Endodermal cell (in vitro differentiated cells): ENCODE measurements at regions not wholly inside any gene's neighbourhood (a gene's known extent, or its start where the extent isn't known, plus 50 kb on each side); places are given as distances from the start of the nearest gene placed in this dataset.

Source experiments
- DNase-seq: peaks from one replicate; pipeline ENCODE4 v3.0.0-alpha.2; 2017
- H3K27ac ChIP-seq: 2 replicates; pipeline ENCODE4 v1.5.1; 2013; ENCODE audit warnings: mild to moderate bottlenecking, low read depth, low read length, moderate library complexity
- H3K27me3 ChIP-seq: 2 replicates; pipeline ENCODE4 v1.6.1; 2013; ENCODE audit warnings: mild to moderate bottlenecking, low read length, moderate library complexity; ENCODE audit not compliant: insufficient read depth, control insufficient read depth, poor library complexity, severe bottlenecking
- H3K36me3 ChIP-seq: 2 replicates; pipeline ENCODE4 v1.7.0; 2013; ENCODE audit warnings: mild to moderate bottlenecking, low read length, moderate library complexity; ENCODE audit not compliant: control insufficient read depth, insufficient read depth
- H3K4me1 ChIP-seq: one replicate; pipeline ENCODE4 v1.7.0; 2013; ENCODE audit warnings: low read length; ENCODE audit not compliant: control insufficient read depth, insufficient read depth
- H3K4me3 ChIP-seq: 2 replicates; pipeline ENCODE4 v1.5.1; 2013; ENCODE audit warnings: mild to moderate bottlenecking, low read length, moderate library complexity
- H3K9ac ChIP-seq: 2 replicates; pipeline ENCODE4 v1.6.1; 2013; ENCODE audit warnings: mild to moderate bottlenecking, low read length, moderate library complexity; ENCODE audit not compliant: poor library complexity, severe bottlenecking; ENCODE audit errors: extremely low read depth
- H3K9me3 ChIP-seq: 2 replicates; pipeline ENCODE4 v1.6.1; 2013; ENCODE audit warnings: mild to moderate bottlenecking, low read length, moderate library complexity; ENCODE audit not compliant: control insufficient read depth
- H3K27ac Mint-ChIP-seq: 2 replicates; pipeline ENCODE4 v1.8.0; 2020; ENCODE audit warnings: mixed read lengths
- H3K27me3 Mint-ChIP-seq: 2 replicates; pipeline ENCODE4 v1.8.0; 2021; ENCODE audit warnings: mild to moderate bottlenecking, mixed read lengths; ENCODE audit not compliant: insufficient read depth
- H3K36me3 Mint-ChIP-seq: 2 replicates; pipeline ENCODE4 v1.8.0; 2020; ENCODE audit warnings: low read depth, mixed read lengths
- H3K4me1 Mint-ChIP-seq: 2 replicates; pipeline ENCODE4 v1.8.0; 2020; ENCODE audit warnings: mixed read lengths
- H3K4me3 Mint-ChIP-seq: 2 replicates; pipeline ENCODE4 v1.8.0; 2020; ENCODE audit warnings: mild to moderate bottlenecking, moderate library complexity, mixed read lengths
- H3K9me3 Mint-ChIP-seq: 2 replicates; pipeline ENCODE4 v1.8.0; 2020; ENCODE audit warnings: mild to moderate bottlenecking, mixed read lengths
- WGBS, 2 experiments: methylation state at CpG; one replicate each; pipeline versions ENCODE4 v1.1.5 to v1.1.7; 2013; ENCODE audit warnings: missing lambda C conversion rate in 2 of 2, mixed read lengths in 1 of 2; ENCODE audit not compliant: insufficient coverage in 1 of 2, insufficient read length in 1 of 2; 5-methylcytosine and 5-hydroxymethylcytosine counted together
- TF ChIP-seq, protein P1 (sequence below): fragments of 200-600 bp; sonication (generic); conservative IDR thresholded peaks from 2 replicates; pipeline ENCODE4 v1.5.0; 2021; ENCODE audit warnings: antibody characterized with exemption, mild to moderate bottlenecking

GRCh38 chr5:27216367-27216950 is 178.1 kb upstream of the CDH9 start:
- Histone ChIP-seq H3K36me3 (no peaks in the 10 kb centered on the region), H3K4me3 (no peak overlapping the region), H3K9ac (no peak overlapping the region), H3K27me3 (no peaks in the 10 kb centered on the region), H3K9me3 (no peaks in the 10 kb centered on the region), H3K27ac (no peak overlapping the region), H3K4me1 (no peaks in the 10 kb centered on the region)
- Mint-ChIP-seq H3K27ac (no peak overlapping the region), H3K36me3 (no peaks in the 10 kb centered on the region), H3K27me3 (no peaks in the 10 kb centered on the region), H3K4me3 (no peak overlapping the region), H3K9me3 (no peaks in the 10 kb centered on the region), H3K4me1 (no peaks in the 10 kb centered on the region)
- DNase-seq = no peak
- 93 to 100% methylated on average over 3 of the region's 3 CpGs for WGBS, 2 experiments
- TF ChIP-seq, protein P1, sequence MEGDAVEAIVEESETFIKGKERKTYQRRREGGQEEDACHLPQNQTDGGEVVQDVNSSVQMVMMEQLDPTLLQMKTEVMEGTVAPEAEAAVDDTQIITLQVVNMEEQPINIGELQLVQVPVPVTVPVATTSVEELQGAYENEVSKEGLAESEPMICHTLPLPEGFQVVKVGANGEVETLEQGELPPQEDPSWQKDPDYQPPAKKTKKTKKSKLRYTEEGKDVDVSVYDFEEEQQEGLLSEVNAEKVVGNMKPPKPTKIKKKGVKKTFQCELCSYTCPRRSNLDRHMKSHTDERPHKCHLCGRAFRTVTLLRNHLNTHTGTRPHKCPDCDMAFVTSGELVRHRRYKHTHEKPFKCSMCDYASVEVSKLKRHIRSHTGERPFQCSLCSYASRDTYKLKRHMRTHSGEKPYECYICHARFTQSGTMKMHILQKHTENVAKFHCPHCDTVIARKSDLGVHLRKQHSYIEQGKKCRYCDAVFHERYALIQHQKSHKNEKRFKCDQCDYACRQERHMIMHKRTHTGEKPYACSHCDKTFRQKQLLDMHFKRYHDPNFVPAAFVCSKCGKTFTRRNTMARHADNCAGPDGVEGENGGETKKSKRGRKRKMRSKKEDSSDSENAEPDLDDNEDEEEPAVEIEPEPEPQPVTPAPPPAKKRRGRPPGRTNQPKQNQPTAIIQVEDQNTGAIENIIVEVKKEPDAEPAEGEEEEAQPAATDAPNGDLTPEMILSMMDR = no peak

GRCh38 chr5:27208051-27208450 is 169.7 kb upstream of the CDH9 start:
- no peaks in the 10 kb centered on the region for H3K36me3 Mint-ChIP-seq
- H3K36me3 ChIP-seq = no peaks in the 10 kb centered on the region
- peaks cover 21% of the 10 kb centered on the region for H3K9me3 Mint-ChIP-seq
- no peak overlapping the region for H3K4me3 Mint-ChIP-seq
- no peak overlapping the region for H3K9ac ChIP-seq
- peaks cover 6% of the 10 kb centered on the region for H3K9me3 ChIP-seq
- H3K4me1 Mint-ChIP-seq = no peaks in the 10 kb centered on the region
- H3K27me3 Mint-ChIP-seq = no peaks in the 10 kb centered on the region
- H3K4me1 ChIP-seq = no peaks in the 10 kb centered on the region
- H3K27ac Mint-ChIP-seq = no peak overlapping the region
- H3K27me3 ChIP-seq = no peaks in the 10 kb centered on the region
- no peak for DNase-seq
- no peak overlapping the region for H3K4me3 ChIP-seq
- WGBS, 2 experiments = 74 to 96% methylated on average over 2 of the region's 2 CpGs
- TF ChIP-seq, protein P1 = no peak
- H3K27ac ChIP-seq = no peak overlapping the region

- no peak for DNase-seq
- TF ChIP-seq, protein P1 = no peak
- H3K4me3 Mint-ChIP-seq = no peak overlapping the region
- no peak overlapping the region for H3K9ac ChIP-seq
- H3K4me1 ChIP-seq = no peaks in the 10 kb centered on the region
- no peak overlapping the region for H3K4me3 ChIP-seq
- no peaks in the 10 kb centered on the region for H3K27me3 Mint-ChIP-seq
- no peaks in the 10 kb centered on the region for H3K9me3 ChIP-seq
- H3K27ac Mint-ChIP-seq = no peak overlapping the region
- H3K36me3 ChIP-seq = no peaks in the 10 kb centered on the region
- no peak overlapping the region for H3K27ac ChIP-seq
- no peaks in the 10 kb centered on the region for H3K27me3 ChIP-seq
- 95 to 96% methylated on average over 4 to 6 of the region's 7 CpGs for WGBS, 2 experiments
- H3K4me1 Mint-ChIP-seq = no peaks in the 10 kb centered on the region
- H3K9me3 Mint-ChIP-seq = no peaks in the 10 kb centered on the region
- no peaks in the 10 kb centered on the region for H3K36me3 Mint-ChIP-seq
Observed at GRCh38 chr5:27191786-27192510, 153.6 kb upstream of the CDH9 start.
